ENCODE measurements at regions not wholly inside any gene's neighbourhood (a gene's known extent, or its start where the extent isn't known, plus 50 kb on each side); places are given as distances from the start of the nearest gene placed in this dataset.
A peak's percentile ranks its signal among the peaks of the same experiment; 100 is the strongest.

DNA sequence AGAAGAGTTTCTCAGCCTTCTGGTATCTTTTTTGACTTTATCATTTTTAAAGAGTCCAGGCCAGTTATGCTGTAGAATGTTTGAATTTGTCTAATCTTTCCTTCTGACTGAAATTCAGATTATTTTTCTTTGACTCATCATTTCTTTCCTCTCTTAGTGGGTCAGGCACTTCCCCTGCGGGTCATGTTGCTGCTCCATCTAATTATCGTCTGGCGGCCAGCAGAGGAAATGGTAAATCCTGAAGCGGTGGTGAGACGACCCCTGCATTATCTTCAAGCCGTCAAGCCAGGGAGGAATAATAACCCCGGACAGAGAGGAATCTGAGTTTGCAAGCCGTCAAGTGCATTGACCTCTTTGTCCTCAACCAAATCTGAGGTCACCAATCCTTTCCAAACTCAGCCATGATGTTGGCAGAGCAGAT, 102.1 kb downstream of the ADSS2 start:
- Histone ChIP-seq H3K27ac (ENCODE audit: low read length) (no peak overlapping the region), H3K4me3 (ENCODE audit: low read length) (no peak overlapping the region)

DNA sequence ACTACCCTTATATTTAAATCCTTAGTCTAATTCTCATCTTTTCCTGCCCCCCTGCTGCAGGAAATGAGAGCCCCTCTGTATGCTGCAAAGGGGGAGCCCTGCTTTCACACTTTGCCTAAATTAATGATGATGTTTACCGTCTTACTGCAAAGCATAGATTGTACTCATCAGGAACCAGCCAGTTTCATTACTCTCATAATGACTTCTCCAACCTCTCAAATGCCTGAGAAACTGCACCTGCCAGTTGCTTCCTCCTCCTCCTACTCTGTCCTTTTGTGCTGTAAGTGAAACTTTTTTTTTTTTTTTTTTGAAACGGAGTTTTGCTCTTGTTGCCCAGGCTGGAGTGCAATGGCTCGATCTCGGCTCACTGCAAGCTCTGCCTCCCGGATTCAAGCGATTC, 101.7 kb downstream of the ADSS2 start:
- H3K9me3 ChIP-seq (replicated peaks; ENCODE audit: control insufficient read depth, low read depth, low read length): no peaks in the 10 kb centered on the region
- no peak overlapping the region for H3K4me3 ChIP-seq (ENCODE audit: low read length)
- no peak for DNase-seq
- H3K36me3 ChIP-seq (ENCODE audit: control insufficient read depth, insufficient read depth, low read length): no peaks in the 10 kb centered on the region
- no peak overlapping the region for H3K27ac ChIP-seq (ENCODE audit: low read length)
- WGBS (ENCODE audit: insufficient coverage): 74% methylated on average over 3 of the region's 6 CpGs
- H3K4me1 ChIP-seq (ENCODE audit: control insufficient read depth, insufficient read depth, low read length): peaks cover 2% of the 10 kb centered on the region
- peaks cover 2% of the 10 kb centered on the region for H3K27me3 ChIP-seq (ENCODE audit: control insufficient read depth, insufficient read depth, low read length)

More for the DNA sequence above, 102.1 kb downstream of the ADSS2 start:
- WGBS (ENCODE audit: insufficient coverage): 8% methylated on average over 7 of the region's 8 CpGs
- DNase-seq: no peak
- H3K36me3 ChIP-seq (ENCODE audit: control insufficient read depth, insufficient read depth, low read length): no peaks in the 10 kb centered on the region
- H3K27me3 ChIP-seq (ENCODE audit: control insufficient read depth, insufficient read depth, low read length): peaks cover 2% of the 10 kb centered on the region
- no peaks in the 10 kb centered on the region for H3K9me3 ChIP-seq (replicated peaks; ENCODE audit: control insufficient read depth, low read depth, low read length)
- H3K4me1 ChIP-seq (ENCODE audit: control insufficient read depth, insufficient read depth, low read length): peaks cover 2% of the 10 kb centered on the region

DNA sequence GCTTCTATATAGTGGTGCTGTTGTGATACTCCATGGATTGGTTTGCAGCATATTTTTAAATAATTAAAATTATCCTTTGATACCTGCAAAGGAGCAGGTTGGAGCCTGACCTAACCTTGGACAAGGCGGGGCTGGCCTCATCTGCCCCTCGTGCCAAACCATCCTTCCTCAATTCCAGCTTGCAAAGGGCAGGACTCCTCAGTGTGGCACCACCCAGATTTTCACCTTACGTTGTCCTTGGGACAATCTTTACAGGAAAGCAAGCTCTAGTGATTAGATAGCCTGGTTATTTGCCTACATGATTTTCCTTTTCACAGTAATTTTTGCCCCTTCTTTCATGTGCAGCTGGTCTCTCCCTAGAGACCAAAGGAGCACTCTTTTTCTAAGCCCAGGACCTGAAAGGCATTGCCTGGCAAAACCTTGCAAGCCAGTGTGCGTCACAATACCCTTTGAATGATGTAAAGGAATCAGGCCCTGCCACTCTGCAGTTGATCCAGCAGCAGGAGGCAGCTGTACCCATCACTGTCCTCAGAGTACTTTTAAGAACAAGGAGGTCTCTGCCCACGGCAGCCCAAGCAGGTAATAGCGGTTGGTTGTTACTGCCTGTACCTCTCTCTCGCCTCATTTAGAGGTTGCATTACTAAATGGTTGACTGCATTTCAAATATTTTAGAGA, 99.4 kb downstream of the ADSS2 start:
- Histone ChIP-seq H3K27me3 (ENCODE audit: control insufficient read depth, insufficient read depth, low read length) (peaks cover 2% of the 10 kb centered on the region), H3K27ac (ENCODE audit: low read length) (no peak overlapping the region), H3K4me3 (ENCODE audit: low read length) (no peak overlapping the region), H3K36me3 (ENCODE audit: control insufficient read depth, insufficient read depth, low read length) (no peaks in the 10 kb centered on the region), H3K4me1 (ENCODE audit: control insufficient read depth, insufficient read depth, low read length) (peaks cover 2% of the 10 kb centered on the region), H3K9me3 (replicated peaks; ENCODE audit: control insufficient read depth, low read depth, low read length) (peaks cover 2% of the 10 kb centered on the region)
- no peak for DNase-seq
- 76% methylated on average over 4 of the region's 7 CpGs for WGBS (ENCODE audit: insufficient coverage)

DNA sequence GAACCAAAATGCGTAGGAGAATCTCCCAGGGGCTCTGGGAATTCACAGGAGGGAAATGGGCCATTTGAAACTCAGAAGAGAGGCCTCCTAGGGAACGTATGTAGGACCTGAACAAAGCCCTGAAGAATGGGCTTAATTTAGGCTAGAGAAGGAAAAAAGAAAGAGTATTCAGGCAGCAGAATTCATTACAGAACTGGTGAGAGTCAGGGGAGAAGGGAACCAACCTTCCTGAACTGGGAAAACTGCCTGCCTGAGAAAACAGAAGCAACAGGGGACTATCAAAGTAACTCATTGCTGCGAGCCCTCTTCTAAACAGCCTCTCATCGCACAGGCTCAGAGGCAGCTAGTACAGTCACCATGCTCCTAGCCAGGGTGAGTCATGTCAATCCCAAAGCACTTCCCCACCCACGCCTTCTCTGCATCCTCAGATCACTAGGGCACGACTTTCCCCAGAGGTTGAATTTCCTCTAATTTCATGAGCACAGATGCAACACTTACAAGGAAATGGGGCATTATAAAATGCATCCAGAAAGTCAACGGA, 98.1 kb downstream of the ADSS2 start:
- H3K4me1 ChIP-seq (ENCODE audit: control insufficient read depth, insufficient read depth, low read length): peaks cover 2% of the 10 kb centered on the region
- peaks cover 2% of the 10 kb centered on the region for H3K27me3 ChIP-seq (ENCODE audit: control insufficient read depth, insufficient read depth, low read length)
- peak; percentile 32 for DNase-seq
- H3K27ac ChIP-seq (ENCODE audit: low read length): no peak overlapping the region
- WGBS (ENCODE audit: insufficient coverage): 28% methylated on average over 7 of the region's 7 CpGs
- no peaks in the 10 kb centered on the region for H3K36me3 ChIP-seq (ENCODE audit: control insufficient read depth, insufficient read depth, low read length)
- H3K9me3 ChIP-seq (replicated peaks; ENCODE audit: control insufficient read depth, low read depth, low read length): peaks cover 2% of the 10 kb centered on the region
- H3K4me3 ChIP-seq (ENCODE audit: low read length): no peak overlapping the region

DNA sequence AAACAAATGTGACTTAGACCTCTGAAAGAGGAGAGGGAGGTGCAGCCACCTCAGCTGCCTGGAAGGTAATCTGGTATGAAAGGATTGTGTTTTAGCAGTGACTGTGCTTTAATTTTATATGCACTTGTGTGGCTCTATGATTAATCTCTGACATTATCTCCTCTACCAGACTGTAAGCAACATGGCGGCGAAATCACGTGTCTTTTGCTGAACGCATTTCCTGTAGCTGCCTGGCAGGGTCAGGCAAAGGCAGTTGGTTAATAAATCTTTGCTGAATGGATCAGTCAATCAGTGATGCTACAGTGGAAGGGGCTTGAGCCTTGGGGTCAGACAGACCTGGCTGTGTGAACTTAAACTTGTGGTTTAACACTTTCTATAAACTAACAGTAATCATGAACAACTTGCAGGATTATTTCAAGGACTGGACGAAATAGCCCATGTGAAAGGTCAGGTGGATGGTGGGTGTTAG, 96.9 kb downstream of the ADSS2 start:
- no peak for DNase-seq
- peaks cover 2% of the 10 kb centered on the region for H3K27me3 ChIP-seq (ENCODE audit: control insufficient read depth, insufficient read depth, low read length)
- no peak overlapping the region for H3K4me3 ChIP-seq (ENCODE audit: low read length)
- H3K9me3 ChIP-seq (replicated peaks; ENCODE audit: control insufficient read depth, low read depth, low read length): peaks cover 2% of the 10 kb centered on the region
- H3K36me3 ChIP-seq (ENCODE audit: control insufficient read depth, insufficient read depth, low read length): no peaks in the 10 kb centered on the region
- H3K27ac ChIP-seq (ENCODE audit: low read length): no peak overlapping the region
- WGBS (ENCODE audit: insufficient coverage): no CpG with 5 or more reads among the region's 5 CpGs
- H3K4me1 ChIP-seq (ENCODE audit: control insufficient read depth, insufficient read depth, low read length): peaks cover 2% of the 10 kb centered on the region

DNA sequence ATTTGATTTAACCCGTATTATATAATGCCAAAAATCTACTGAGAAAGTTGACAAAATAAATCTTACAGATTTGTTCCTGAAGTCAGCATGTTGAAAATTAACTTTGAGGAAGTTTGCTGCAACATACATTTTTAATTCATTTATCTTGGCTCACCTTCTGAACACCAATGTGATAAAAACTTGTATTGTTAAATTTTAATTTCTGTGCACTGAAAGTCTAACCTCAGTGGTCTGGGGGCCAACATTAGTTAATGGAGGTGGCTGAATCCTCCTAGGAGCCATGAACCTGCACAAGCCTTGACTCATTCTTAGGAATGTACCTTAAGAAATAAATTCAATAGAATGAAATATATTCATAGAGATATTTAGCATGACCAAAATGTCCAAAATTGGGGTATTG, 95.3 kb downstream of the ADSS2 start:
- no peak for DNase-seq
- no CpG with 5 or more reads among the region's 1 CpG for WGBS (ENCODE audit: insufficient coverage)
- Histone ChIP-seq H3K9me3 (replicated peaks; ENCODE audit: control insufficient read depth, low read depth, low read length) (peaks cover 2% of the 10 kb centered on the region), H3K27ac (ENCODE audit: low read length) (no peak overlapping the region), H3K4me1 (ENCODE audit: control insufficient read depth, insufficient read depth, low read length) (peaks cover 2% of the 10 kb centered on the region), H3K36me3 (ENCODE audit: control insufficient read depth, insufficient read depth, low read length) (no peaks in the 10 kb centered on the region), H3K27me3 (ENCODE audit: control insufficient read depth, insufficient read depth, low read length) (peaks cover 2% of the 10 kb centered on the region), H3K4me3 (ENCODE audit: low read length) (no peak overlapping the region)
